ENCODE measurements at regions not wholly inside any gene's neighbourhood (a gene's known extent, or its start where the extent isn't known, plus 50 kb on each side); places are given as distances from the start of the nearest gene placed in this dataset.

DNA sequence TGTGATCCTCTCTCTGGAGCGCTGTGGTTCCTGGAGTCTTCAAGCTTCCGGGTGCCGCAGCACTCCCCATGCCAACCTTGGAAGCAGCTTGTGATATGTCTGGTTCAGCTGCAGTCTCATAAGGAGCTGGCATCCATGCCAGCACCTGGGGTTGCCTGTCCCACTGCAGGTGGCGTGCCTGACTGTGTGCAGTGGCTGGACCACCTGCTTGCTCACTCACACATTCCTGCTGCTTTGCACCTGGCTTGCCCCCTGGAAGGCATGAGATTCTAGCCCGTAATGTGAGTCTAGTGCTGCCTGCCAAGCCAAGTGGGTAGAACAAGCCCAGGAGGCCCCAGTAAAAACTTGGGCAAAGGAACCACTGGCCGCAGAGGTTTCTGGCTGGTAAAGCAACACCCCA lies 687.2 kb upstream of the AADAT start:
- no peak overlapping the region for H2AFZ ChIP-seq (ENCODE audit: low read length)
- H3K9me2 ChIP-seq (replicated peaks; ENCODE audit: insufficient read depth, low read length), result 0 out of 2 replicates have a peak, but pooled peaks cover 2% of the 10 kb centered on the region
- H3K79me2 ChIP-seq (ENCODE audit: low read length), result no peaks in the 10 kb centered on the region
- no peak overlapping the region for H3K9ac ChIP-seq (ENCODE audit: low read length)
- no peak overlapping the region for H3K4me3 ChIP-seq (ENCODE audit: low read length)
- H3K4me1 ChIP-seq (ENCODE audit: low read length), result no peaks in the 10 kb centered on the region
- TF ChIP-seq EZH2phosphoT487 (IDR thresholded peaks at IDR 0.05; ENCODE audit: low read length) (no peak), EZH2 (optimal IDR thresholded peaks at IDR 0.05; ENCODE audit: low read depth, low read length) (no peak)
- TF ChIP-seq, protein P1, sequence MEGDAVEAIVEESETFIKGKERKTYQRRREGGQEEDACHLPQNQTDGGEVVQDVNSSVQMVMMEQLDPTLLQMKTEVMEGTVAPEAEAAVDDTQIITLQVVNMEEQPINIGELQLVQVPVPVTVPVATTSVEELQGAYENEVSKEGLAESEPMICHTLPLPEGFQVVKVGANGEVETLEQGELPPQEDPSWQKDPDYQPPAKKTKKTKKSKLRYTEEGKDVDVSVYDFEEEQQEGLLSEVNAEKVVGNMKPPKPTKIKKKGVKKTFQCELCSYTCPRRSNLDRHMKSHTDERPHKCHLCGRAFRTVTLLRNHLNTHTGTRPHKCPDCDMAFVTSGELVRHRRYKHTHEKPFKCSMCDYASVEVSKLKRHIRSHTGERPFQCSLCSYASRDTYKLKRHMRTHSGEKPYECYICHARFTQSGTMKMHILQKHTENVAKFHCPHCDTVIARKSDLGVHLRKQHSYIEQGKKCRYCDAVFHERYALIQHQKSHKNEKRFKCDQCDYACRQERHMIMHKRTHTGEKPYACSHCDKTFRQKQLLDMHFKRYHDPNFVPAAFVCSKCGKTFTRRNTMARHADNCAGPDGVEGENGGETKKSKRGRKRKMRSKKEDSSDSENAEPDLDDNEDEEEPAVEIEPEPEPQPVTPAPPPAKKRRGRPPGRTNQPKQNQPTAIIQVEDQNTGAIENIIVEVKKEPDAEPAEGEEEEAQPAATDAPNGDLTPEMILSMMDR (IDR thresholded peaks at IDR 0.05; ENCODE audit: low read length), result no peak
- no peaks in the 10 kb centered on the region for H3K36me3 ChIP-seq (replicated peaks; ENCODE audit: insufficient read depth, low read length)
- no peak overlapping the region for H3K4me2 ChIP-seq (ENCODE audit: low read depth, low read length)
- no peaks in the 10 kb centered on the region for H3F3A ChIP-seq (ENCODE audit: insufficient read depth, low read length)
- no peaks in the 10 kb centered on the region for H3K9me3 ChIP-seq (replicated peaks; ENCODE audit: insufficient read depth, low read length)
- DNase-seq, result no peak
- no peaks in the 10 kb centered on the region for H3K27me3 ChIP-seq (replicated peaks; ENCODE audit: insufficient read depth, low read length)
- H4K20me1 ChIP-seq (ENCODE audit: insufficient read depth, low read length), result no peaks in the 10 kb centered on the region
- no peak overlapping the region for H3K27ac ChIP-seq (ENCODE audit: low read length)

DNA sequence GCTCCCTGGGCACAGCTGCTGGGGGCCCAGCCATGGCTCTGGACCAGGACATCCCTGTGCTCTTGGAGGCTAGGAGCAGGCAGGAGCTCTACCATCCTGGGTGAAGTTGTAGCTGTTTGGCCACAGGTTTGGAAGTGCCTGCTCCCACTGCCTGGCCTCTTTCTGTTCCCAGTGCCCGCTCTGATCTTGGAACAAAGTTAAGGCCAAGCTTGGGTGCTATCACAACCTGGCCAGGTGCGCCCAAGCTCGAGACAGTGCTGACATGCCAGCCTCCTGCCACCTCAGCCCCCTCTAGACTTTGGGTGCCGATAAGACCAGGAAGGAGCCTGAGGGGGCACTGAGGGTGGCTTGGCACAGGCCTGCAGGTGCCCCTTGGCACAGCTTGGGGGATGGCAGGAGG lies 686.1 kb upstream of the AADAT start:
- DNase-seq, result no peak
- H3K36me3 ChIP-seq (replicated peaks; ENCODE audit: insufficient read depth, low read length), result no peaks in the 10 kb centered on the region
- H3K9me2 ChIP-seq (replicated peaks; ENCODE audit: insufficient read depth, low read length), result 0 out of 2 replicates have a peak, but pooled peaks cover 2% of the 10 kb centered on the region
- no peaks in the 10 kb centered on the region for H4K20me1 ChIP-seq (ENCODE audit: insufficient read depth, low read length)
- no peak overlapping the region for H2AFZ ChIP-seq (ENCODE audit: low read length)
- no peaks in the 10 kb centered on the region for H3K79me2 ChIP-seq (ENCODE audit: low read length)
- no peaks in the 10 kb centered on the region for H3K4me1 ChIP-seq (ENCODE audit: low read length)
- TF ChIP-seq, protein P1 (IDR thresholded peaks at IDR 0.05; ENCODE audit: low read length), result no peak
- no peak for TF ChIP-seq EZH2phosphoT487 (IDR thresholded peaks at IDR 0.05; ENCODE audit: low read length)
- no peak for TF ChIP-seq EZH2 (optimal IDR thresholded peaks at IDR 0.05; ENCODE audit: low read depth, low read length)
- H3K9me3 ChIP-seq (replicated peaks; ENCODE audit: insufficient read depth, low read length), result no peaks in the 10 kb centered on the region
- H3K27me3 ChIP-seq (replicated peaks; ENCODE audit: insufficient read depth, low read length), result no peaks in the 10 kb centered on the region
- H3K4me2 ChIP-seq (ENCODE audit: low read depth, low read length), result no peak overlapping the region
- no peak overlapping the region for H3K4me3 ChIP-seq (ENCODE audit: low read length)
- H3F3A ChIP-seq (ENCODE audit: insufficient read depth, low read length), result no peaks in the 10 kb centered on the region
- H3K9ac ChIP-seq (ENCODE audit: low read length), result no peak overlapping the region
- no peak overlapping the region for H3K27ac ChIP-seq (ENCODE audit: low read length)

DNA sequence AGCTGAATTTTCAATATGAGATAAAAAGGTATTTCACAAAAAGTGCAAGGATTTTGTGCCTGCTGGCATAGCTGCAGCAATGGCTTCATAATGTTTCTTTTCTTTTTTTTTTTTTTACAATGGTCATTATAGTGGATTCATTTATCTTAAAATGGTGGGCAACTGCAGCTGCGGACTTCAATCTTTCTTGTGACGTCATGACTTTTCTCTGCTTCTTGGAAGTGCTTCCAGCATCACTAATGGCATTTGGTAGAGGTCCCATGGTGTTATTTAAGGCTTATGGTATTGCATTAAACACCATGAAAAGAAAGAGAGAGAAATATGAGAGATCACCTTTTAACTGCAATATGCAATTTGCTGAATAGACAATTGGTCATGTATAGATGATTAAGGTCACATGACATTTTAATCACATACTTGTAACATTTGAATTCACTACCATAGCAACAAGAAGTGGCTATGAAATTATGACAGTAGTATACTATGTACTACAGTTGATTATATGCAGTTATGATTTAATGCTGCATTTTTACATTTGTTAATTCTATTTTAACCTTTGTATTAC lies 684.0 kb upstream of the AADAT start:
- Histone ChIP-seq H3F3A (ENCODE audit: insufficient read depth, low read length) (no peaks in the 10 kb centered on the region), H3K79me2 (ENCODE audit: low read length) (no peaks in the 10 kb centered on the region), H3K4me2 (ENCODE audit: low read depth, low read length) (no peak overlapping the region), H3K9me2 (replicated peaks; ENCODE audit: insufficient read depth, low read length) (0 out of 2 replicates have a peak, but pooled peaks cover 2% of the 10 kb centered on the region), H3K9me3 (replicated peaks; ENCODE audit: insufficient read depth, low read length) (no peaks in the 10 kb centered on the region), H4K20me1 (ENCODE audit: insufficient read depth, low read length) (no peaks in the 10 kb centered on the region), H3K36me3 (replicated peaks; ENCODE audit: insufficient read depth, low read length) (no peaks in the 10 kb centered on the region), H3K9ac (ENCODE audit: low read length) (no peak overlapping the region), H3K27me3 (replicated peaks; ENCODE audit: insufficient read depth, low read length) (no peaks in the 10 kb centered on the region), H3K27ac (ENCODE audit: low read length) (no peak overlapping the region), H3K4me3 (ENCODE audit: low read length) (no peak overlapping the region), H3K4me1 (ENCODE audit: low read length) (no peaks in the 10 kb centered on the region), H2AFZ (ENCODE audit: low read length) (no peak overlapping the region)
- TF ChIP-seq, protein P1 (IDR thresholded peaks at IDR 0.05; ENCODE audit: low read length), result no peak
- no peak for TF ChIP-seq EZH2 (optimal IDR thresholded peaks at IDR 0.05; ENCODE audit: low read depth, low read length)
- no peak for TF ChIP-seq EZH2phosphoT487 (IDR thresholded peaks at IDR 0.05; ENCODE audit: low read length)
- no peak for DNase-seq
